MM.1S (cell line): ENCODE measurements at regions not wholly inside any gene's neighbourhood (a gene's known extent, or its start where the extent isn't known, plus 50 kb on each side); places are given as distances from the start of the nearest gene placed in this dataset.

Source experiments
- EZH2 ChIP-seq: fragments of 300-600 bp; sonication (generic); optimal IDR thresholded peaks from 2 replicates; pipeline ENCODE3; 2017; ENCODE audit warnings: low read depth, mild to moderate bottlenecking, antibody characterized with exemption, low read length, mixed read lengths
- TF ChIP-seq, protein P1 (sequence below): fragments of 300-600 bp; sonication (generic); IDR thresholded peaks from 2 replicates; pipeline ENCODE4 v1.5.1; 2016; ENCODE audit warnings: antibody characterized with exemption, low read length, mixed read lengths

DNA sequence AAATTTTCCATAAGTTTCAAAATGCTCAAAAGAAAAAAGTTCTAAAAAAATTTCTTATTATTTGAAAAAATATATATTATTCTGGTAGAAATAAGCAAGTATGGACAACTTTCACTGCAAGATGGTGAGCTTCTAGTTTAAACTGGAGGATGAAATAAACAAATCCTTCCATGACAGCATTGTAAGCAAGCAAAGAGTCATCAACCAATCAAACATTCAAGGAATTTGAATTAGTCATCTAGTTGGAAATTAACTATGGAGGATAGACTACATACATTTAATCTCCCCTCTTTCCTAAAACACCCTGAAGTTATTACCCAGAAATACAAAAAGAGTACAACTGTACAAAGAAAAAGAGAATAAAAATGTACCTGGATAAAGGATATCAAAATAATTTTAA lies 51.0 kb upstream of the IRX5 start:
- TF ChIP-seq, protein P1, sequence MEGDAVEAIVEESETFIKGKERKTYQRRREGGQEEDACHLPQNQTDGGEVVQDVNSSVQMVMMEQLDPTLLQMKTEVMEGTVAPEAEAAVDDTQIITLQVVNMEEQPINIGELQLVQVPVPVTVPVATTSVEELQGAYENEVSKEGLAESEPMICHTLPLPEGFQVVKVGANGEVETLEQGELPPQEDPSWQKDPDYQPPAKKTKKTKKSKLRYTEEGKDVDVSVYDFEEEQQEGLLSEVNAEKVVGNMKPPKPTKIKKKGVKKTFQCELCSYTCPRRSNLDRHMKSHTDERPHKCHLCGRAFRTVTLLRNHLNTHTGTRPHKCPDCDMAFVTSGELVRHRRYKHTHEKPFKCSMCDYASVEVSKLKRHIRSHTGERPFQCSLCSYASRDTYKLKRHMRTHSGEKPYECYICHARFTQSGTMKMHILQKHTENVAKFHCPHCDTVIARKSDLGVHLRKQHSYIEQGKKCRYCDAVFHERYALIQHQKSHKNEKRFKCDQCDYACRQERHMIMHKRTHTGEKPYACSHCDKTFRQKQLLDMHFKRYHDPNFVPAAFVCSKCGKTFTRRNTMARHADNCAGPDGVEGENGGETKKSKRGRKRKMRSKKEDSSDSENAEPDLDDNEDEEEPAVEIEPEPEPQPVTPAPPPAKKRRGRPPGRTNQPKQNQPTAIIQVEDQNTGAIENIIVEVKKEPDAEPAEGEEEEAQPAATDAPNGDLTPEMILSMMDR, result no peak
- no peak for TF ChIP-seq EZH2
